ENCODE measurements at regions not wholly inside any gene's neighbourhood (a gene's known extent, or its start where the extent isn't known, plus 50 kb on each side); places are given as distances from the start of the nearest gene placed in this dataset.

- DNase-seq (ENCODE audit: low read depth) = peak; percentile 14
Observed at GRCh38 chr18:45526114-45526841, 89.0 kb upstream of the SLC14A2 start.

GRCh38 chr18:45527891-45528290 lies 87.4 kb upstream of the SLC14A2 start:
- DNase-seq (ENCODE audit: low read depth) = no peak

GRCh38 chr18:45528712-45529336 lies 86.5 kb upstream of the SLC14A2 start:
- no peak for DNase-seq (ENCODE audit: low read depth)

GRCh38 chr18:45538444-45538843 lies 76.8 kb upstream of the SLC14A2 start:
- DNase-seq (ENCODE audit: low read depth) = no peak

- no peak for DNase-seq (ENCODE audit: low read depth)
Observed at GRCh38 chr18:45539491-45539891, 75.8 kb upstream of the SLC14A2 start.

GRCh38 chr18:45540125-45540524 lies 75.2 kb upstream of the SLC14A2 start:
- DNase-seq (ENCODE audit: low read depth) = no peak

GRCh38 chr18:45541421-45541820 lies 73.9 kb upstream of the SLC14A2 start:
- no peak for DNase-seq (ENCODE audit: low read depth)

GRCh38 chr18:45542043-45542442 lies 73.2 kb upstream of the SLC14A2 start:
- no peak for DNase-seq (ENCODE audit: low read depth)

GRCh38 chr18:45547910-45548309 lies 67.4 kb upstream of the SLC14A2 start:
- DNase-seq (ENCODE audit: low read depth) = no peak

GRCh38 chr18:45548614-45549013 lies 66.7 kb upstream of the SLC14A2 start:
- no peak for DNase-seq (ENCODE audit: low read depth)

GRCh38 chr18:45549290-45549689 lies 66.0 kb upstream of the SLC14A2 start:
- no peak for DNase-seq (ENCODE audit: low read depth)

GRCh38 chr18:45551142-45551815 lies 64.0 kb upstream of the SLC14A2 start:
- DNase-seq (ENCODE audit: low read depth) = no peak

- no peak for DNase-seq (ENCODE audit: low read depth)
Observed at GRCh38 chr18:45553723-45554388, 61.4 kb upstream of the SLC14A2 start.

GRCh38 chr18:45554389-45554737 lies 60.9 kb upstream of the SLC14A2 start:
- no peak for DNase-seq (ENCODE audit: low read depth)

GRCh38 chr18:45556222-45556621 lies 59.1 kb upstream of the SLC14A2 start:
- no peak for DNase-seq (ENCODE audit: low read depth)

- DNase-seq (ENCODE audit: low read depth) = peak; percentile 81
Observed at GRCh38 chr18:45557287-45557686, 58.0 kb upstream of the SLC14A2 start.

GRCh38 chr18:45557779-45558178 lies 57.5 kb upstream of the SLC14A2 start:
- DNase-seq (ENCODE audit: low read depth) = no peak

- DNase-seq (ENCODE audit: low read depth) = no peak
Observed at GRCh38 chr18:45559258-45559657, 56.0 kb upstream of the SLC14A2 start.

GRCh38 chr18:45560870-45561269 lies 54.4 kb upstream of the SLC14A2 start:
- DNase-seq (ENCODE audit: low read depth) = no peak

- DNase-seq (ENCODE audit: low read depth) = peak; percentile 54
Observed at GRCh38 chr18:45562567-45563479, 52.5 kb upstream of the SLC14A2 start.

- DNase-seq (ENCODE audit: low read depth) = peak; percentile 18
Observed at GRCh38 chr18:45565280-45565970, 49.9 kb upstream of the SLC14A2 start.
